IPS DF 19.7 (cell line): ENCODE measurements at regions not wholly inside any gene's neighbourhood (a gene's known extent, or its start where the extent isn't known, plus 50 kb on each side); places are given as distances from the start of the nearest gene placed in this dataset.
"Not testable (repeated sequence)": the region's sequence is repeated elsewhere in the genome, so short reads cannot be mapped to it uniquely, and the experiment has no call there.

Experiments used
- DNase-seq: peaks from one replicate; pipeline ENCODE4 v3.0.0-alpha.2; 2013; ENCODE audit warnings: low read depth, low spot score

DNA sequence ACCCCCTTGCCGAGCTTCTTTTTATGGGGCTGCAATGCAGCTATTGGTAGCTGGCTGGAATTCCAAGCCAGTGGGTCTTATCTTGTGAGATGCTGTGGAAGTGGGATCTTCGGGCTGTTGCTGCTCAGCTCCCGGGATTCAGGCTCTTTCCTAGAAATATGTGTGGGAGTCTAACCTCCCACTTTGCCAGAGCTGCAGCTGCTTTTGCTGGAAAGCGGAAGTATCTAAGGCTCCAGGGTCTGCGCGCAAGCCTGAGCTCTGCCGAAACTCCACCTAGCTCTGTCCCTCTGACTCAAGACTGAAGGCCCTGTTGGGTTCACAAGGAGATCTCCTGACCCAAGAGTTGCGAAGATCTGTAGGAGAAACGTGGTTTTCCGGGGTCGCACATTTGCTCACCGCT lies 151.1 kb upstream of the ANKRD55 start:
- DNase-seq = no peak

GRCh38 chr5:56383761-56384160 lies 150.6 kb upstream of the ANKRD55 start:
- DNase-seq = no peak

DNA sequence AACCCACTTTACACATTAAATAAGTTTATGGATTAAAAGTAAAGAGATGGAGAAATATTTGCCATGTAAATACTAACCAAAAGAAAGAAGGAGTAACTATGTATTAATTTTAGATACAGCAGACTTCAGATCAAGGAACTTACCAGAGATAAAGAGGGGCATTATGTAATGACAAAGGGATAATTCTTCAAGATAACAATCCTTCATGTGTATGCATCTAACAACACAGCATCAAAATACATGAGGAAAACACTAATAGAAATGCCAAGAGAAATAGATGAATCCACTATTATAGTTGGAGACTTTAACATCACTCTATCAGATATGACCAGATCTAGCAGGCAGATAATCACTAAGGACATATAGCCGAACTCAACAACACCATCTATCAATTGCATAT lies 149.8 kb upstream of the ANKRD55 start:
- no peak for DNase-seq

- no peak for DNase-seq
These were observed 144.4 kb upstream of the ANKRD55 start for GRCh38 chr5:56377573-56377972.

DNA sequence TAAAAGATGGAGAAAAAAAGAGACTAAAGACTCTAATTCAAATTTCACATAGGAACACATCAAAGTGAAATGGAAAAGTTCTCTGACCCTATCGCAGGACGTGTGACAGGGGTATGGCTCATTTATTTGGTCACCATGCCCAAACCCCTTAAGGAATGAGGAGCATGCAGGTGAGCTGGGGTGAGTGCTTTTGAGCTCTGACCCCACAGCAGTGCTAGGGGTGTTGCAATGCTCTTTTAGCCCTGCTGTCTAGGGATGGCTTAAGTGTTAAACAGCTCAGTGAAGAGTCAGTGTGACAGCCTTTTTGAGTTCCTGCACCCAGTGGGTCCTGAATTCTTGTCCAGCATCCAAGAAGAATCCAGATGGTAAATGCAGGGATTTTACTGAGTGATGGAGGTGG lies 143.0 kb upstream of the ANKRD55 start:
- no peak for DNase-seq

- no peak for DNase-seq
These were observed 141.9 kb upstream of the ANKRD55 start for GRCh38 chr5:56375011-56375410.

- DNase-seq = not testable (repeated sequence)
These were observed 139.4 kb upstream of the ANKRD55 start for GRCh38 chr5:56372491-56372890.

DNA sequence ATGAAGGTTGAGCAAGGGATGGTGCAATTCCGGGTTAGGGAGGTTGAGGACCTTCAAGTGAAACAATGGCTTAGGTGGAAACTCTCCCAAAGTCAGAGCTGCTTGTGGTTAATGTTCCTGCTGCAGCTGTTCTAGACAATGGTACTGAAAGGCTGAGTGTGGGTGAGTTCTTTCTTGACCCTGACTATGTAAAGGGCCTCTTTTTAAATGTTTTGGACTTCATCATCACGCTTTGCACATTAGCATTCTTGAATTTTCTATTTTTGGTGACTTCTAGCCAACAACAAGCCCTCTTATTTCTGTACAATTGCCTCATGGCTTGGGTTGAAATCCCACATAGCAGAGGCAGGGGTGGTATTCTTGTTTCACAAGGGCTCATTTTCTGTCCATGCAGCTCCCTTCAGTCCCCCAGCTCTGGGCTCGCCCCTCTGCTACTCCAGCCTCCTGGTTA lies 136.3 kb upstream of the ANKRD55 start:
- DNase-seq = no peak

DNA sequence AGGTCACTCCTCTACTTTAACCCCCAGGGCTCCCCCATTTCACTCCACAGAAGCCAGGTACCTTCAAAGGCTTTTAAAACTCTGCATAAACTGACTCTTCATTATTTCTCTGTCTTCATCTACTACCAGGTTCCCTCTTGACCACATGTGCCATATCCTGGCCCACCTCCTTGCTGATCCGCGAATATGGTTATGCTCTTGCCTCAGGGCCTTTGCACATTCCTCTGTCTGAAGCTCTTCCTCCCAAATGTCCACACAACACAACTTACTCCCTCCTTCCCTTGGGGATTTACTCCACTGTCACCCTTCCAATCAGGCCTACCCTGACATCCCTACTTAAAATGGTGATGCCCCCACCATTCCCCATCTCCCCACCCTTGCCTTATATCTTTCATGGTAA lies 134.6 kb upstream of the ANKRD55 start:
- no peak for DNase-seq

GRCh38 chr5:56366986-56367385 lies 133.9 kb upstream of the ANKRD55 start:
- no peak for DNase-seq

- DNase-seq = no peak
These were observed 128.3 kb upstream of the ANKRD55 start for GRCh38 chr5:56361398-56361797.

DNA sequence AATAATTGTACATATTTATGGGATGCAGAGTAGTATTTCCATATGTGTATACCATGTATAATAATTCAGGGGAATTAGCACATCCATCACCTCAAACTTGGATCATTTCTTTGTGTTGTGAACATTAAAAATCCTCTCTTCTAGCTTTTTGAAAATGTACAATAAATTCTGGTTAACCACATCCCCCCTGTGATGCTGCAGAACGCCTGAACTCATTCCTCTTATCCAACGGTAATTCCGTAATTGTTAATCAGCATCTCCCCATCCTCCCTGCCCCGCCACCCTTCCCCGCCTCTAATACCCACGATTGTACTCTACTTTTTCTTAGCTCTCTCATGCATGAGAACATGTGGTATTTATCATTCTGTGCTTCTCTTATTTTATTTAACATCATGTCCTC lies 127.7 kb upstream of the ANKRD55 start:
- no peak for DNase-seq

DNA sequence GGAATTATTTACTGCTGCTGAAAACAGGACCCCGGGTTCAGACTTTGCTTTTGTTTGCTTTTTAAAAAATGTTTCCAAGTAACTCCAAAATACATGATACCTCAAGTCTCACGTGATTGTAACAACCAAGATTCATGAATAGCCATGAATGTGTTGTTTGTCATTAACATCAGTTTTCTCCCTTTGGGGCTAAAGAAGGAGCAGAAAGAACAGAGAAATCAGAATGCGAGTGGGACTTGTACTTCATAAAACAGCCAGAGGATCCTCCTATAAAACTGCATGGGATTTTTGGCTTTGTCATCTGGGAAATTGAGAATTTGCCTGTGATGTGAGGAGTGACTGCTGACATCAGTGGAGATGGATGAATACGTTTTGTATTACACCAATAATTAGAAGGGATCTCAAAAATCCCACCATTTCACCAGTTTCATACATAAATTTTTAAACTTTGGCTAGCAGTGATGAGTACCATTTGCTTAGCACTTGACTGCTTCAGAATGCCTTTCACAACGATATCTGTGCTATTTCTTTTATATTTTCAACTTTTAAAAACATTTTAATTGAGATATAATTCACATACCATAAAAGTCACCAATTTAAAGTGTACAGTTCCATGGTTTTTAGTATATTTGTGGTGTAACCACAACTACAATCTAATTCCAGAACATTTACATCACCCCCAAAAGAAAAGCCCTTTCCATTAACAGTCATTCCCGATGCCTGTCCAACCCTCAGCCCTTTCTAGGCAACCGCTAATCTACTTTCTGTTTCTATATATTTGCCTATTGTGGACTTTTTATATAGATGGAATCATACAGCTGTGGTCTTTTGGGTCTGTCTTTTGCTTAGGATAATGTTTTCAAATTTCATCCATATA lies 126.9 kb upstream of the ANKRD55 start:
- no peak for DNase-seq

GRCh38 chr5:56358703-56359681 lies 125.9 kb upstream of the ANKRD55 start:
- DNase-seq = no peak

DNA sequence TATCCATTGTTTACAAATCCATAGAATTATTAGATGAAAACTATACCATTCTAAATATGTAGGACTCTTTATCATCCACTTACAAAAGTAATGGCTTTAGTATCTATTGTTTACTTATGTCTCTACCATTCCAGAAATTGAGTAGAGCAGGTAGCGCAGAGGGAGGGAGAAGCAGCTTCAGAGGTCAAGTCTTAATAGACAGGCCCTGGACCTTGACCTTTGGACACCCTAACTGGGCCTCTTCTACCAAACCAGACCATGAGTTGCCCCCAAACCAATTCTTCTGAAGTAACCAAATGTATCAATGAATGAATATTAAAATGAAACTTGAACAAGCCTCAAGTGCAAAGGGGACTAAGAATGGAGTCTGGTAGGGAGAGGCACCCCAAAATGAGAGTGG lies 124.9 kb upstream of the ANKRD55 start:
- DNase-seq = no peak

- DNase-seq = no peak
These were observed 124.3 kb upstream of the ANKRD55 start for GRCh38 chr5:56357426-56357825.

DNA sequence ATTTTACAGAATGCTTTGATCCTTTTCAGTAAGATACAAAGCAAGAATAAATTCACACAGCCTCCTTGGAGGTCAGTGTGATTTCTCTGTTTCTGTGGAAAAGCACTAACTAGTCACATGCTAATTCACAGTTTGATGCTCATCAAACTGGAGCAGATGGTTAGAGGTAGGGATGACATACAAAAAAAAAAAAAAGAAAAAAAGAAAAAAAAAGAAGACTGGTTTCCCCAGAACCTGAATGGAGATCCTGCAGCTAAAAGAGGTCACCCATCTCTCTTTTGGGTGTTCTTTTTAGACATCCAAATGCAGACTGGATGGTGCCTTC lies 123.7 kb upstream of the ANKRD55 start:
- no peak for DNase-seq

- DNase-seq = no peak
These were observed 123.1 kb upstream of the ANKRD55 start for GRCh38 chr5:56356121-56356835.

- no peak for DNase-seq
These were observed 121.7 kb upstream of the ANKRD55 start for GRCh38 chr5:56354836-56355235.

- no peak for DNase-seq
These were observed 119.9 kb upstream of the ANKRD55 start for GRCh38 chr5:56352808-56353590.

DNA sequence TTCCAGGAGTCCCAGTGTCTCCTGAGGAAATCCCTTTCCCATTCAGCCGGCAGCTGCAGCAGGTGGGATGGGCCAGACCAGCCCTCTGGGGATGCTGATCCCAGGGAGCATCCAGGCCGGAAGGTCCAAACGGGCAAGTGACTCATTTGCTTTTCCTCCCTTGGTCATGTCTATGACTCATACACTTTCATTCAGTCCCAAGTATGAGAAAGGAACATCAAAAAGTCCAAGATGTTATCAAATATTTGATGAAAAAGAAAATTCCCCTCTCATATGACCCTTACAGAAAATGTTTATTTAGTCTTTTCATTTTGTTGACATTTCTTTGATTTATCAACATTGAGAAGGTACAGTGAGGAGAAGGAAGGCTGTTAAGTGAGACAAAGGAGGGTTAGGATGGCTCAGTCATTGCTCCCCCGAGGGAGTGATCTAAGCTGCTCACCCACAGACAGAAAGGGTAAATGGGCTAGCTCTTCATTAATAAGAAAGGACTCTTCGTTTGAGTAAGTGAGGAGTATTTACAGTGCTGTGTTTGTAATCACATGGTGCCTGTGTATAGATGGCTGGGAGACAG lies 117.6 kb upstream of the ANKRD55 start:
- no peak for DNase-seq
